PFSK-1 (cell line): ENCODE measurements at regions not wholly inside any gene's neighbourhood (a gene's known extent, or its start where the extent isn't known, plus 50 kb on each side); places are given as distances from the start of the nearest gene placed in this dataset.

ENCODE experiments used
- FOXP2 ChIP-seq: optimal IDR thresholded peaks from 2 replicates; pipeline ENCODE3; 2011; ENCODE audit warnings: borderline replicate concordance, control low read depth, inconsistent platforms; ENCODE audit not compliant: insufficient read depth; ENCODE audit errors: extremely low read length, extremely low read depth
- POLR2AphosphoS5 ChIP-seq: IDR thresholded peaks from 2 replicates; pipeline ENCODE4 v1.6.1; 2012; ENCODE audit warnings: low read depth, mild to moderate bottlenecking, control low read depth, low read length, moderate library complexity
- REST ChIP-seq, 2 experiments: IDR thresholded peaks; 2 replicates each; pipeline versions ENCODE4 v1.6.1 to v1.8.0; 2011 to 2012; ENCODE audit warnings: low read depth in 2 of 2, low read length in 2 of 2, control low read depth in 1 of 2, inconsistent platforms in 1 of 2, mild to moderate bottlenecking in 1 of 2, moderate library complexity in 1 of 2; ENCODE audit not compliant: insufficient read depth in 1 of 2
- TAF1 ChIP-seq: IDR thresholded peaks from 2 replicates; pipeline ENCODE4 v1.6.1; 2012; ENCODE audit warnings: low read length, control low read depth, borderline replicate concordance; ENCODE audit not compliant: insufficient read depth

GRCh38 chr9:29063031-29063430, 1489.8 kb upstream of the C9orf72 start:
- TF ChIP-seq REST (IDR thresholded peaks at IDR 0.05; ENCODE audit: insufficient read depth in 1 of 2, low read depth in 2 of 2, low read length in 2 of 2) (no peak), TAF1 (no peak), POLR2AphosphoS5 (no peak), FOXP2 (no peak)
